ENCODE measurements at regions not wholly inside any gene's neighbourhood (a gene's known extent, or its start where the extent isn't known, plus 50 kb on each side); places are given as distances from the start of the nearest gene placed in this dataset.

DNA sequence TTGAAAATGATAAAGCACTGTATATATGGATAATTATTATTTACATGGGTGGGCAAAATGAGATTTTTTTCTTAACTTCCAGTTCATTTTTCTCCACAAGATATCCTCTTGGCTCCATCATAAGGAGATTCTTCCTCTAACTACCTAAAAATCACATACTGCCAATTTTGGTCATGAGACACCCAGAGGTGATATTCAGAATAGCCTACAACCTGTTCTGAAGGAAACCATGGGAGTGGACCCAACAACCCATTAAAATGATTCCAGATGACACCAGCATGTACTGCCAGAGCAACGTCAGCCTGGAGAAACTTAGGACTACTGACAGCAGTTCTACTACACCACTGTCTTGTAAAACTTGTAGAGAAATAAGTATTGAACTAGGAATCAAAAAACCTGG lies 136.3 kb upstream of the TMPO start:
- no peak for DNase-seq
- Histone ChIP-seq H3K9me3 (no peaks in the 10 kb centered on the region), H3K4me1 (no peaks in the 10 kb centered on the region), H3K27ac (no peak overlapping the region), H3K36me3 (no peaks in the 10 kb centered on the region), H3K4me3 (replicated peaks in 1 of 3) (no peak overlapping the region), H3K27me3 (no peaks in the 10 kb centered on the region)
- TF ChIP-seq POLR2A (IDR thresholded peaks at IDR 0.05), result no peak
- no peak for TF ChIP-seq CTCF (IDR thresholded peaks at IDR 0.05)
- 58 to 68% methylated on average over 1 of the region's 1 CpG for WGBS, 2 donors
- intact Hi-C loops (cut with DNase I), result no loop called here

GRCh38 chr12:98385641-98386040 lies 129.7 kb upstream of the TMPO start:
- no peak for TF ChIP-seq CTCF (IDR thresholded peaks at IDR 0.05)
- WGBS, 2 donors, result 78 to 100% methylated on average over 1 of the region's 1 CpG

DNA sequence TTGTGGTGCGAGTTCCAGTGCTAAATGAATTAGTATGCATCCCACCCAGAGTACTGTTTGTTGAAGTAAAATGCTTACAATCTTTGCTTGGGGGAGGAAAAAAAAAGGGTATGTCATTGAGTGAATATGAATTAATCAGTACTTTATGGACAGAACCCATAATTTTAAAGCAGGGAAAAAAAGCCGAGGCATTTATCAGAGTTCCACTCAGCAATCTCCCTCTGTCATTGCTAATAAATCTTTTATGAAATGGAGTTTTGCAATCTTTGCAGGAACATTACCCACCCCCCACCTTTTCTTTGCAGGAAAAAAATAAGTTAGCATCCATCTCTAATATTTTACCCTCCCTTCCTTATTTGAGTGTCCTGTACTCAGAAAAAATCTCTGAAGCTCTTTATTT lies 127.9 kb upstream of the TMPO start:
- H3K36me3 ChIP-seq, result no peaks in the 10 kb centered on the region
- H3K4me3 ChIP-seq (replicated peaks in 1 of 3), result no peak overlapping the region
- H3K27me3 ChIP-seq, result no peaks in the 10 kb centered on the region
- TF ChIP-seq CTCF (IDR thresholded peaks at IDR 0.05) (no peak), POLR2A (IDR thresholded peaks at IDR 0.05) (no peak)
- intact Hi-C loops (cut with DNase I), result no loop called here
- no peaks in the 10 kb centered on the region for H3K9me3 ChIP-seq
- WGBS, 2 donors, result 84 to 85% methylated on average over 2 of the region's 2 CpGs
- H3K27ac ChIP-seq, result no peak overlapping the region
- no peaks in the 10 kb centered on the region for H3K4me1 ChIP-seq
- no peak for DNase-seq

More at GRCh38 chr12:98385641-98386040, 129.7 kb upstream of the TMPO start:
- Histone ChIP-seq H3K4me3 (replicated peaks in 1 of 3) (no peak overlapping the region), H3K4me1 (no peaks in the 10 kb centered on the region), H3K36me3 (no peaks in the 10 kb centered on the region), H3K27me3 (no peaks in the 10 kb centered on the region), H3K27ac (no peak overlapping the region), H3K9me3 (no peaks in the 10 kb centered on the region)
- intact Hi-C loops (cut with DNase I), result no loop called here
- no peak for DNase-seq

GRCh38 chr12:98388126-98388525 lies 127.3 kb upstream of the TMPO start:
- H3K4me3 ChIP-seq (replicated peaks in 1 of 3), result no peak overlapping the region
- H3K36me3 ChIP-seq, result no peaks in the 10 kb centered on the region
- TF ChIP-seq POLR2A (IDR thresholded peaks at IDR 0.05) (no peak), CTCF (IDR thresholded peaks at IDR 0.05) (no peak)
- H3K27me3 ChIP-seq, result no peaks in the 10 kb centered on the region
- intact Hi-C loops (cut with DNase I), result no loop called here
- 63% methylated on average over 10 of the region's 10 CpGs for WGBS, 2 donors
- no peaks in the 10 kb centered on the region for H3K4me1 ChIP-seq
- DNase-seq, result no peak
- no peaks in the 10 kb centered on the region for H3K9me3 ChIP-seq
- H3K27ac ChIP-seq, result no peak overlapping the region

- no peak for DNase-seq
- no peaks in the 10 kb centered on the region for H3K4me1 ChIP-seq
- no peaks in the 10 kb centered on the region for H3K27me3 ChIP-seq
- no peaks in the 10 kb centered on the region for H3K36me3 ChIP-seq
- TF ChIP-seq CTCF (IDR thresholded peaks at IDR 0.05) (no peak), POLR2A (IDR thresholded peaks at IDR 0.05) (no peak)
- no peaks in the 10 kb centered on the region for H3K9me3 ChIP-seq
- H3K4me3 ChIP-seq (replicated peaks in 1 of 3), result no peak overlapping the region
- no peak overlapping the region for H3K27ac ChIP-seq
- WGBS, 2 donors, result 88 to 93% methylated on average over 2 of the region's 2 CpGs
- intact Hi-C loops (cut with DNase I), result no loop called here
Observed at GRCh38 chr12:98389593-98389992, 125.8 kb upstream of the TMPO start.

All from thyroid gland (tissue), 4 donors.